Stimulated activated effector memory CD8-positive, alpha-beta T cell treated with anti-CD3 and anti-CD28 coated beads, Interleukin-12 subunit alpha, Interleukin-12 subunit beta, amount 100 ng/mL, for 72 hours (primary cell): ENCODE measurements at regions not wholly inside any gene's neighbourhood (a gene's known extent, or its start where the extent isn't known, plus 50 kb on each side); places are given as distances from the start of the nearest gene placed in this dataset.
"Not testable (repeated sequence)": the region's sequence is repeated elsewhere in the genome, so short reads cannot be mapped to it uniquely, and the experiment has no call there.

ENCODE experiments used
- ATAC-seq: fragments of 150-1000 bp; cut with Tn5 transposase; 2 replicates; pipeline ENCODE4 v1.10.0; 2021
- DNase-seq, 2 donors: peaks; one replicate each; pipeline ENCODE4 v3.0.0; 2021 to 2022; ENCODE audit warnings: low spot score in 2 of 2
- H3K27ac Mint-ChIP-seq: one replicate; pipeline ENCODE4 v1.8.0; 2022; ENCODE audit warnings: mild to moderate bottlenecking, mixed read lengths
- H3K36me3 Mint-ChIP-seq: one replicate; pipeline ENCODE4 v1.8.0; 2022; ENCODE audit warnings: mild to moderate bottlenecking, mixed read lengths
- H3K4me1 Mint-ChIP-seq: one replicate; pipeline ENCODE4 v1.8.0; 2022; ENCODE audit warnings: mixed read lengths
- H3K4me3 Mint-ChIP-seq: one replicate; pipeline ENCODE4 v1.8.0; 2022; ENCODE audit warnings: mild to moderate bottlenecking, mixed read lengths
- H3K9me3 Mint-ChIP-seq: one replicate; pipeline ENCODE4 v1.8.0; 2022; ENCODE audit warnings: mixed read lengths

DNA sequence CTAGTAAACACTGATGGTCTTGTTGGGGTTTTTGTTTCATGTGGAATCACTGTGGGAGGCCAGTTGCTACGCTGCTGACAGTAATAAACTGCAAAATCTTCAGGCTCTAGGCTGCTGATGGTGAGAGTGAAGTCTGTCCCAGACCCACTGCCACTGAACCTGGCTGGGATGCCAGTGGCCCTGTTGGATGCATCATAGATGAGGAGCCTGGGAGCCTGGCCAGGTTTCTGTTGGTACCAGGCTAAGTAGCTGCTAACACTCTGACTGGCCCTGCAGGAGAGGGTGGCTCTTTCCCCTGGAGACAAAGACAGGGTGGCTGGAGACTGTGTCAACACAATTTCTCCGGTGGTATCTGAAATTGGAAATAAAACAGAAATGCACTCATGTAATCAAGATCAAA is 335.6 kb downstream of the RPIA start:
- H3K9me3 Mint-ChIP-seq, H3K4me1 Mint-ChIP-seq, DNase-seq, ATAC-seq, H3K27ac Mint-ChIP-seq, H3K36me3 Mint-ChIP-seq, H3K4me3 Mint-ChIP-seq: not testable (repeated sequence)

DNA sequence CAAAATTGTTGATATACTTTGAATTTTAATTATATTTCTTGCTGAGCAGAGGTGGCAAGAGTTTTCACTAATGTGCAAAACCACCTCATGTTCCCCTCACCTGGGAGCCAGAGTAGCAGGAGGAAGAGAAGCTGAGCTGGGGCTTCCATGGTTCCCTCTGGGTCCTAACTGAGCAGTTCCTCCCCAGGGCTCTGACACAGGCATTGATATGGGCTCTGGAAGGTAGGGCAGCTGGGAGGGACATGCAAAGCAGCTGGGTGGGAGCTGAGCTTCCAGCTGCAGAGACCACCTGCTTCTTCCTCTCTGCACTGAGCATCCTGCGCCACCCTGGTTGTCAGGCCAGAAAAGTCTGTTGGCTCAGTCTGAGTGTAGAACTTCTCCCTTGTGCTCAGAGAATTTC is 336.1 kb downstream of the RPIA start:
- H3K36me3 Mint-ChIP-seq, H3K27ac Mint-ChIP-seq, H3K4me1 Mint-ChIP-seq, DNase-seq, ATAC-seq, H3K9me3 Mint-ChIP-seq, H3K4me3 Mint-ChIP-seq: not testable (repeated sequence)

DNA sequence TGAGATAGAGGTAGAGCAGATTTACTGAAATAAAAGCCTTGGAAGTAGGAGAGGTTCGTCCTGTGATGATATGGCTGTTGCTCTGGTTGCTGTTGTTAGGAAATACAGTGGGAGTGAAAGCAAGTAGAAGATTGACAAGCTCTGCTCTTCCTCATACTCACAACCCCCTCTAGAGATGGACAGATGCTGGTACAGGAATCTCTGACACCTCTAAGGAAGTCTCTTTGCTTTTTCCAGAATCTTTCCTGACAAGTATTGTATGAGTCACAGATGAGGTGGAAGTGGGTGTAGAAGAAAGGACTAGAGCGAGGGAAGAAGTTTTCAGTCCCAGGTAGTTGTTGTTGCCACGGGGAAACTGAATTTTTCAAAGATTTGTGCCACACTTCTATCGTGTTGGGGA is 337.8 kb downstream of the RPIA start:
- H3K9me3 Mint-ChIP-seq, ATAC-seq, H3K4me1 Mint-ChIP-seq, H3K27ac Mint-ChIP-seq, H3K4me3 Mint-ChIP-seq, DNase-seq, H3K36me3 Mint-ChIP-seq: not testable (repeated sequence)

DNA sequence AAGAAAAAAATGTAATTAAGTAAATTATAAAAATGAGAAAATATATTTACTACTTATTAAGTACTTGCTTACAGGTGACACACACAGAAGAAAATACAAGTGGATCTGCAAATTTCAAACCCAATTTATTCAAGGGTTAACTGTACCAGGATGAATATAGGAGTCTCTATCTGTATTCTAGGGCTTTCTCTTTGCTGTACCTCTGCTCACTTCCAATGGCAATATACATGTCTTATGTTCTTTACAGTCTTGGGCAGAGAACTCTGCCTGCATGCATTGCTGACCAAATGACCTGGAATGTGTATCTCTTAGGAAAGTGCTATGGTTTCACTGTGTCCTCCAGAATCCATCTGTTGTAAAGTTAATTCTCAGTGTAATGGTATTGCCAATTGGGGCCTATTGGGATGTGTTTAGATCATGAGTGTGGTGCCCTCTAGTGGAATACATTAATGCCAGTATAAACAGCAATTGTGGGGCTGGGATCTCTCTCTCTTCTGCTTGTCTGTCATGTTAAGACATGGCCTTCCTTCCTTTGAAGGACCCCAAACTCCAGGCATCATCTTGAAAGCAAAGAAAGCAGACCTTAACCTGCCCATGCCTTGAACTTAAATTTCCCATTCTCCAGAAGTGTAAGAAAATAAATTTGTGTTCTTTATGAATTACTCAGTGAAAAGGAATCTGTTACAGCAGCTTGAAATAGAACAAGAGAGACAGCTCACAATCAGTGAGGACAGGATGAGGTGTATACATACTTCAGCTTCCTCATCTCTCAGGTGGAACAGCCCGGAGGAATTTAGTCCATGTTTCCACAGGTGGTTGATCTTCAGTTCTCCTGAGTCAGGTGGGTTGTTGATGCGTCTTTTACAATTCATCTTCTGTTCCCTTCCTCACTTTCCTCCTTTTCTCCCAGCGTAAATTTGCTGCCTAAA is 356.9 kb downstream of the RPIA start:
- H3K36me3 Mint-ChIP-seq, DNase-seq, H3K9me3 Mint-ChIP-seq, H3K4me1 Mint-ChIP-seq, H3K27ac Mint-ChIP-seq, H3K4me3 Mint-ChIP-seq: not testable (repeated sequence)
- ATAC-seq: peak; percentile 66

GRCh38 chr2:89058616-89059015 is 367.1 kb downstream of the RPIA start:
- not testable (repeated sequence) for H3K36me3 Mint-ChIP-seq, H3K4me1 Mint-ChIP-seq, H3K27ac Mint-ChIP-seq, H3K9me3 Mint-ChIP-seq, DNase-seq, ATAC-seq, H3K4me3 Mint-ChIP-seq

- DNase-seq, ATAC-seq, H3K4me3 Mint-ChIP-seq, H3K9me3 Mint-ChIP-seq, H3K4me1 Mint-ChIP-seq, H3K36me3 Mint-ChIP-seq, H3K27ac Mint-ChIP-seq: not testable (repeated sequence)
These were observed 369.7 kb downstream of the RPIA start for GRCh38 chr2:89061174-89061573.

- not testable (repeated sequence) for H3K27ac Mint-ChIP-seq, H3K4me1 Mint-ChIP-seq, ATAC-seq, DNase-seq, H3K4me3 Mint-ChIP-seq, H3K9me3 Mint-ChIP-seq, H3K36me3 Mint-ChIP-seq
These were observed 385.3 kb downstream of the RPIA start for GRCh38 chr2:89076771-89077170.

GRCh38 chr2:89092911-89093310 is 401.4 kb downstream of the RPIA start:
- not testable (repeated sequence) for H3K4me3 Mint-ChIP-seq, H3K9me3 Mint-ChIP-seq, H3K4me1 Mint-ChIP-seq, H3K36me3 Mint-ChIP-seq, ATAC-seq, H3K27ac Mint-ChIP-seq, DNase-seq

DNA sequence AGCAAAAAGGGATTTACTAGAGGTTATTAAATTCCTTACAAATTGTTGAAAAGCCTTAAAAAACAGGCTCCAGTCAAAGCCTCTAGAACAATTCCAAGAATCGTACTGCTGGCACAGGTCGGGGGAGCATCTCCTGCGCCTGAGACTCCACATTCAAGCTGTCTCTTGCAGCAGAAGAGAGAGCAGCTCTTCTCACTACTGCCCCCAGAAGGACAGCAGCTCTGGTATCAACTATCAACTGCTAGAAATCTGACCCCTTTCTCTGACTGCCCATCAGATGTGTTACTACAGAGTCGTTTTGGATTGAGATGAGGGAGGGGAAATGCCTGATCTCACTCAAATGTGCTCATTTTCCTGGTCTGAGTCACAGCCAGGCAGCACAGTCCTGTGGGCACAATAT is 403.6 kb downstream of the RPIA start:
- not testable (repeated sequence) for H3K9me3 Mint-ChIP-seq, H3K4me1 Mint-ChIP-seq, DNase-seq, H3K4me3 Mint-ChIP-seq, H3K36me3 Mint-ChIP-seq, H3K27ac Mint-ChIP-seq, ATAC-seq

DNA sequence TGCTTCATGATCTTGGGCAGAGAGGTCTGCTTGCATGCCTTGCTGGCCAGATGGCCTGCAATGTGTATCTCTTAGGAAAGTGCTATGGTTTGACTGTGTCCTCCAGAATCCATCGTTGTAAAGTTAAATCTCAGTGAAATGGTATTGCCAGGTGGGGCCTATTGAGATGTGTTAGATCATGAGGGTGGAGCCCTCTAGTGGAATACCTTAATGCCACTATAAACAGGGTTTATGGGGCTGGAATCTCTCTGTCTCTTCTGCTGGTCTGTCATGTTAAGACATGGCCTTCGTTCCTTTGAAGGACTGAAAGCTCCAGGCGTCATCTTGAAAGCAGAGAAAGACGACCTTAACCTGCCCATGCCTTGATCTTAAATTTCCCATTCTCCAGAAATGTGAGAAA is 411.1 kb downstream of the RPIA start:
- not testable (repeated sequence) for H3K4me3 Mint-ChIP-seq, DNase-seq, H3K4me1 Mint-ChIP-seq, H3K9me3 Mint-ChIP-seq, H3K27ac Mint-ChIP-seq, H3K36me3 Mint-ChIP-seq, ATAC-seq

GRCh38 chr2:89106369-89107019 is 415.0 kb downstream of the RPIA start:
- peak; percentile 39 for ATAC-seq
- not testable (repeated sequence) for H3K4me1 Mint-ChIP-seq, H3K36me3 Mint-ChIP-seq, H3K9me3 Mint-ChIP-seq, DNase-seq, H3K4me3 Mint-ChIP-seq, H3K27ac Mint-ChIP-seq

- H3K27ac Mint-ChIP-seq, ATAC-seq, H3K4me1 Mint-ChIP-seq, DNase-seq, H3K4me3 Mint-ChIP-seq, H3K9me3 Mint-ChIP-seq, H3K36me3 Mint-ChIP-seq: not testable (repeated sequence)
These were observed 421.0 kb downstream of the RPIA start for GRCh38 chr2:89112434-89112833.

- not testable (repeated sequence) for ATAC-seq, DNase-seq, H3K36me3 Mint-ChIP-seq, H3K4me3 Mint-ChIP-seq, H3K27ac Mint-ChIP-seq, H3K4me1 Mint-ChIP-seq, H3K9me3 Mint-ChIP-seq
These were observed 421.8 kb downstream of the RPIA start for GRCh38 chr2:89113286-89113685.

DNA sequence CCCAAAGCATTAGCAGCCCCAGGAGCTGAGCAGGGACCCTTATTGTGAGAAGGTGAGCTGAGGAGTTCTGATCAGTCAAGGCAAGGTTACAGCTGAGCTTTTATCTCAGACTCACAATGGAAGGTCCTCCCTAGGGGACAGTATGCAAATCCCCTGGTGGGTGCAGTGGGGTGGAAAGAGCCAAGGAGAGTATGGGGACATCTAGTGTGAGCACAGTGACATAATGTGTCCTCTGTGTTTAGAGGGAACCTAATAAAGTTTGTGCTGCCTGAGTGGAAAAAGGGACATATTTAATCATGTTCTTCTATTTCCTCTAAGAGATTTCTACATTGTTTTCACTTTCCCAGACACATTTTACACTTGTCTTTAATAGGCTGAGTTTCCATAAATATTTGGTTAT is 438.0 kb downstream of the RPIA start:
- not testable (repeated sequence) for H3K27ac Mint-ChIP-seq, H3K9me3 Mint-ChIP-seq, H3K36me3 Mint-ChIP-seq, H3K4me3 Mint-ChIP-seq, H3K4me1 Mint-ChIP-seq, DNase-seq, ATAC-seq

DNA sequence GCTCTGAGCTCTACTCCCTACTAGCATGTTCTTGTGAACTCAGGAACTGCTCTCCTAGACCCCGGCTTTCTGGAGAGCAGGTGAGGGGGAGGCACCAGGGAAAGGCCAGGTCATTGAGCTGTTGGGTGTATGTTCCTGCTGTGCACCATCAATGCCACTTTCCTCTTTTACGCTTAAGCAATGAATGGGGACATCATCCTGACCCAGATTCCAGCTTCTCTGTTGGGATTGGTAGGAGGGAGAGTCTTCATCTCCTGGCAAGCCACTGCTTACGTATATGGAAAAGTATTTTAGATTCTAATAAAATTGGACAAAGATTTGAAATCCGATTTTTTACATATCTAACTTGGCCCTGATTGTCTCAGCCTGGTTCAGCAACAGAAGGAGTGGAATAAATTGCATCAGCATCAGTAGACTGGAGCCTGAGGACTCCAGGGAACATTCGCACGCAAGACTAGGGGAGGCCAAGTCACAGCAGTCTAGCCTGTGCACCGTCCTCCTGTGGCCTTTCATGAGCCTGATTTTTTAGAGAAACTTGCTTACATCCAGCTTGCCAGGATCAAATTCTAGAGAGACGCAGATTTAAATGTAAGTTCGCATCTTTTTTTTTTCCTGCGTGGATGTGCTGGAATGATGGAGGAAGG is 439.3 kb downstream of the RPIA start:
- not testable (repeated sequence) for DNase-seq, ATAC-seq, H3K9me3 Mint-ChIP-seq, H3K4me3 Mint-ChIP-seq, H3K36me3 Mint-ChIP-seq, H3K27ac Mint-ChIP-seq, H3K4me1 Mint-ChIP-seq

DNA sequence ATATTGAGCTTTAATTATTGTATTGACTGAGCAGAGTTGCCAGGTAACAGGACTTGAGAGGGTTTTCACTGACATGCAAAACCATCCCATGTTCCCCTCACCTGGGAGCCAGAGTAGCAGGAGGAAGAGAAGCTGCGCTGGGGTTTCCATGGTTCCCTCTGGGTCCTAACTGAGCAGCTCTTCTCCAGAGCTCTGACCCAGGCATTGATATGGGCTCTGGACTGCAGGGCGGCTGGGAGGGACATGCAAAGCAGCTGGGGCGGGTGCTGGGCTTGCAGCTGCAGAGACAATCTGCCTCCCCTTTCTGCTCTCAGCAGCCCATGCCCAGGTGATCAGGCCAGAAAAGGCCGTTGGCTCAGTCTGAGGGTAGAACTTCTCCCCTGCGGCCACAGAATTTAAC is 451.5 kb downstream of the RPIA start:
- not testable (repeated sequence) for H3K4me1 Mint-ChIP-seq, ATAC-seq, DNase-seq, H3K27ac Mint-ChIP-seq, H3K36me3 Mint-ChIP-seq, H3K4me3 Mint-ChIP-seq, H3K9me3 Mint-ChIP-seq
